CD4-positive, alpha-beta T cell (primary cell): ENCODE measurements at regions not wholly inside any gene's neighbourhood (a gene's known extent, or its start where the extent isn't known, plus 50 kb on each side); places are given as distances from the start of the nearest gene placed in this dataset.

Source experiments
- ATAC-seq: fragments of 200-7000 bp; cut with Tn5 transposase; one replicate; pipeline ENCODE4 v1.10.0; 2022; ENCODE audit warnings: mild to moderate bottlenecking; ENCODE audit not compliant: poor library complexity
- CTCF ChIA-PET: fragments of 350-600 bp; sonication (Branson Sonifier 250); formaldehyde crosslinking; loops from one replicate; lab custom pipeline; 2021; ENCODE audit warnings: antibody characterized with exemption, inconsistent platforms; lab: Charles Lee
- POLR2A ChIA-PET: fragments of 350-600 bp; sonication (Branson Sonifier 250); formaldehyde crosslinking; loops from one replicate; lab custom pipeline; 2021; ENCODE audit warnings: antibody characterized with exemption, inconsistent platforms; lab: Charles Lee
- DNase-seq, 14 experiments: peaks; one replicate each; pipeline ENCODE4 v3.0.0-alpha.2; 2013 to 2020; ENCODE audit warnings: mixed read lengths in 2 of 14
- H3K27ac ChIP-seq, 2 donors: one replicate each; pipeline versions ENCODE4 v1.5.1 to v1.7.0; 2013; ENCODE audit warnings: low read length in 2 of 2, low read depth in 1 of 2, mild to moderate bottlenecking in 1 of 2
- H3K27me3 ChIP-seq, 2 experiments: 1 replicate in 1 of 2; 2 replicates in 1 of 2; pipeline versions ENCODE4 v1.6.1 to v1.7.0; 2013; ENCODE audit warnings: low read length in 2 of 2, control low read depth in 1 of 2, mild to moderate bottlenecking in 1 of 2, moderate library complexity in 1 of 2; ENCODE audit not compliant: insufficient read depth in 2 of 2, control insufficient read depth in 1 of 2
- H3K36me3 ChIP-seq: one replicate; pipeline ENCODE4 v1.6.1; 2013; ENCODE audit warnings: low read length, control low read depth; ENCODE audit not compliant: insufficient read depth
- H3K4me1 ChIP-seq: one replicate; pipeline ENCODE4 v1.6.1; 2013; ENCODE audit warnings: low read length, control low read depth; ENCODE audit not compliant: insufficient read depth
- H3K4me3 ChIP-seq: one replicate; pipeline ENCODE4 v1.5.1; 2013; ENCODE audit warnings: mild to moderate bottlenecking, low read length, moderate library complexity
- H3K9me3 ChIP-seq, 2 experiments: 1 replicate in 1 of 2; 2 replicates in 1 of 2; pipeline versions ENCODE4 v1.6.1 to v1.7.0; 2013; ENCODE audit warnings: low read length in 2 of 2, mild to moderate bottlenecking in 2 of 2, control low read depth in 1 of 2, moderate library complexity in 1 of 2; ENCODE audit not compliant: control insufficient read depth in 1 of 2, insufficient read depth in 1 of 2
- H3K27ac Mint-ChIP-seq: one replicate; pipeline ENCODE4 v1.8.0; 2020; ENCODE audit warnings: mixed read lengths
- H3K27me3 Mint-ChIP-seq: one replicate; pipeline ENCODE4 v1.8.0; 2021; ENCODE audit warnings: mixed read lengths
- H3K36me3 Mint-ChIP-seq: one replicate; pipeline ENCODE4 v1.8.0; 2021; ENCODE audit warnings: low read depth, mixed read lengths
- H3K4me1 Mint-ChIP-seq: one replicate; pipeline ENCODE4 v1.8.0; 2021; ENCODE audit warnings: low read depth, mixed read lengths
- H3K4me3 Mint-ChIP-seq: one replicate; pipeline ENCODE4 v1.8.0; 2020; ENCODE audit warnings: mild to moderate bottlenecking, mixed read lengths
- H3K9me3 Mint-ChIP-seq: one replicate; pipeline ENCODE4 v1.8.0; 2020; ENCODE audit warnings: mixed read lengths
- CTCF ChIP-seq: fragments of 200-600 bp; IDR thresholded peaks from one replicate; pipeline ENCODE4 v1.8.0; 2022; ENCODE audit warnings: antibody characterized with exemption, mild to moderate bottlenecking
- intact Hi-C, 2 experiments: fragments of 100-400 bp; cut with DNase I in 1 of 2; cut with micrococcal nuclease in 1 of 2; formaldehyde crosslinking; loops; one replicate each; pipeline versions ENCODE4 v1.15.1 to v1.9.0; 2023 to 2025; cut with DNase I, micrococcal nuclease

DNA sequence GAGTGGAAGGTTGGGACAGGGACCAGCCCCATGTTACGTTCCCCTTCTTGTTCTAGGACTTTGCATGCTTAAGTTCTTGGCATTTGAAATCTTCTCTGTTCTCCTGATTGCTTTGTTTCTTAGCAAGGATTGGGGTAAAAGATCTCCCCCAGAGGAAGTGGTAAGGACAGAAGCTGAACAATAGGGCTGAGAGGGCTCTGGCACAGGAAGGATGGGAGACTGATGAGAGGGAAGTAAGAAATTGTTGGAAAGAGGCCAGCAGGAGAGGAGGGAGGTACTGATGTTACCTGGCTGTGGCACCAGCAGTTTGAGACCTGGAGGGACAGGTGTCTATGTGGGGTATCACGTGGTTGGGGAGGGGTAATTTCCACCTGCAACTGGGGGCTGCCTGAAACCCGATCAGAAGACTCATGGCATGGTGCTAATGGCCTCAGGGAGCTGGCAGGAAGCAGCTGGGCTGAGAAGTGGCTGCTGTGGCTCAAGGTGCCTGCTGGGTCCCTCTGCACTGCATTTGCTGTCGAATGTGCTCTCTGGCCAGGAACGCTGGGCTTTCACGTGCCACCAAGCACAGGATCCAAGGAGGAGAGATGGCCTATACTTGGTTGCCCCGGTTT is 108.4 kb downstream of the LSM3 start:
- no peaks in the 10 kb centered on the region for H3K4me1 Mint-ChIP-seq
- no peaks in the 10 kb centered on the region for H3K9me3 Mint-ChIP-seq
- CTCF ChIA-PET, result no interaction called here
- POLR2A ChIA-PET, result no interaction called here
- Histone ChIP-seq H3K9me3 (no peaks in the 10 kb centered on the region), H3K4me1 (no peaks in the 10 kb centered on the region), H3K27ac (no peak overlapping the region), H3K27me3 (no peaks in the 10 kb centered on the region), H3K36me3 (no peaks in the 10 kb centered on the region), H3K4me3 (no peak overlapping the region)
- no peak overlapping the region for H3K27ac Mint-ChIP-seq
- no peaks in the 10 kb centered on the region for H3K36me3 Mint-ChIP-seq
- H3K27me3 Mint-ChIP-seq, result no peaks in the 10 kb centered on the region
- intact Hi-C loops, result no loop called here
- no peak overlapping the region for H3K4me3 Mint-ChIP-seq
- ATAC-seq (no peak), DNase-seq (no peak)
- no peak for TF ChIP-seq CTCF

- no peak for DNase-seq
- no peaks in the 10 kb centered on the region for H3K36me3 Mint-ChIP-seq
Measured at GRCh38 chr3:14288177-14288788, 109.7 kb downstream of the LSM3 start.

GRCh38 chr3:14288833-14289451 is 110.3 kb downstream of the LSM3 start:
- no peaks in the 10 kb centered on the region for H3K27me3 Mint-ChIP-seq
- no peak overlapping the region for H3K4me3 Mint-ChIP-seq
- no peak overlapping the region for H3K4me3 ChIP-seq
- no peaks in the 10 kb centered on the region for H3K27me3 ChIP-seq
- TF ChIP-seq CTCF, result no peak
- H3K9me3 Mint-ChIP-seq, result no peaks in the 10 kb centered on the region
- POLR2A ChIA-PET, result no interaction called here
- H3K36me3 ChIP-seq, result no peaks in the 10 kb centered on the region
- no peak overlapping the region for H3K27ac ChIP-seq
- H3K9me3 ChIP-seq, result no peaks in the 10 kb centered on the region
- intact Hi-C loops, result no loop called here
- H3K4me1 ChIP-seq, result no peaks in the 10 kb centered on the region
- CTCF ChIA-PET, result no interaction called here
- no peaks in the 10 kb centered on the region for H3K36me3 Mint-ChIP-seq
- H3K4me1 Mint-ChIP-seq, result no peaks in the 10 kb centered on the region
- ATAC-seq (no peak), DNase-seq (no peak)
- H3K27ac Mint-ChIP-seq, result no peak overlapping the region

More at GRCh38 chr3:14288177-14288788, 109.7 kb downstream of the LSM3 start:
- POLR2A ChIA-PET, result no interaction called here
- Histone ChIP-seq H3K27ac (no peak overlapping the region), H3K4me1 (no peaks in the 10 kb centered on the region), H3K36me3 (no peaks in the 10 kb centered on the region), H3K27me3 (no peaks in the 10 kb centered on the region), H3K4me3 (no peak overlapping the region), H3K9me3 (no peaks in the 10 kb centered on the region)
- intact Hi-C loops, result no loop called here
- CTCF ChIA-PET, result no interaction called here
- no peak for ATAC-seq
- no peaks in the 10 kb centered on the region for H3K27me3 Mint-ChIP-seq
- TF ChIP-seq CTCF, result no peak
- H3K4me1 Mint-ChIP-seq, result no peaks in the 10 kb centered on the region
- H3K9me3 Mint-ChIP-seq, result no peaks in the 10 kb centered on the region
- no peak overlapping the region for H3K4me3 Mint-ChIP-seq
- no peak overlapping the region for H3K27ac Mint-ChIP-seq
